GM18868 (cell line): ENCODE measurements at regions not wholly inside any gene's neighbourhood (a gene's known extent, or its start where the extent isn't known, plus 50 kb on each side); places are given as distances from the start of the nearest gene placed in this dataset.
A peak's percentile ranks its signal among the peaks of the same experiment; 100 is the strongest.
"Not testable (repeated sequence)": the region's sequence is repeated elsewhere in the genome, so short reads cannot be mapped to it uniquely, and the experiment has no call there.

ENCODE experiments used
- ATAC-seq: cut with Tn5 transposase; IDR thresholded peaks from one replicate; pipeline ENCODE4 v1.9.1; 2021; ENCODE audit warnings: mild to moderate bottlenecking, moderate library complexity; ENCODE audit not compliant: unreplicated experiment

DNA sequence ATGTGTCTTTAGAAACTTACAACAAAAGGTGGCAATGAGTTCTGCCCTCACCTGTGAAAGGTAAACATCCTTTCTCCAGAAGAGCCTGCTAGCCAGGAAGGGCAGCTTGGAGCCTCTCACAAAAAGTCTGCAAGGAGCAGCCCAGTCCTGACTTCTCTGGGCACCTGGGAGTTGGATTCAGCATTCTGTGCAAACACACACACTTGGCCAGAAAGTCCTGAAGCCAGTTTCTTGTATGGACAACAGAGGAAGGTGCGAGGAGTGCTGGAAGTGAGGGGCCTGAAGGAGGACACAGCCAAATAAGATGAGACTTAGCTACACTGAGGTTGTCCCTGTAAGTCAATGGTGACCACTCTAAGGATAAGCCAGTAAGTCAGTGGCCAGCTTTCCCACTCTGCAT lies 52.4 kb upstream of the SLC1A4 start:
- ATAC-seq: no peak

DNA sequence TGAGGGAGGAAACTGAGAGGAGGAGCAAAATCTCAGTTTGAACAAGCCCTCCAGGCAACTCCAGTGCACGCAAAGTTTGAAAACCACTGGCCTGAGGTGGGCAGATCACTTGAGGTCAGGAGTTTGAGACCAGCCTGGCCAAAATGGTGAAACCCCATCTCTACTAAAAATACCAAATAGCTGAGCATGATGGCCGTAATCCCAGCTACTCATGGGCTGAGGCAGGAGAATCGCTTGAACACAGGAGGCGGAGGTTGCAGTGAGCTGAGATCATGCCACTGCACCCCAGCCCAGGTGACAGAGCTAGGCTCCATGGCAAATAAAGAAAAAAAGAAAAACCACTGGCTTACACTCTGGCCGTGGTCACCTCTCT lies 51.9 kb upstream of the SLC1A4 start:
- ATAC-seq: not testable (repeated sequence)

DNA sequence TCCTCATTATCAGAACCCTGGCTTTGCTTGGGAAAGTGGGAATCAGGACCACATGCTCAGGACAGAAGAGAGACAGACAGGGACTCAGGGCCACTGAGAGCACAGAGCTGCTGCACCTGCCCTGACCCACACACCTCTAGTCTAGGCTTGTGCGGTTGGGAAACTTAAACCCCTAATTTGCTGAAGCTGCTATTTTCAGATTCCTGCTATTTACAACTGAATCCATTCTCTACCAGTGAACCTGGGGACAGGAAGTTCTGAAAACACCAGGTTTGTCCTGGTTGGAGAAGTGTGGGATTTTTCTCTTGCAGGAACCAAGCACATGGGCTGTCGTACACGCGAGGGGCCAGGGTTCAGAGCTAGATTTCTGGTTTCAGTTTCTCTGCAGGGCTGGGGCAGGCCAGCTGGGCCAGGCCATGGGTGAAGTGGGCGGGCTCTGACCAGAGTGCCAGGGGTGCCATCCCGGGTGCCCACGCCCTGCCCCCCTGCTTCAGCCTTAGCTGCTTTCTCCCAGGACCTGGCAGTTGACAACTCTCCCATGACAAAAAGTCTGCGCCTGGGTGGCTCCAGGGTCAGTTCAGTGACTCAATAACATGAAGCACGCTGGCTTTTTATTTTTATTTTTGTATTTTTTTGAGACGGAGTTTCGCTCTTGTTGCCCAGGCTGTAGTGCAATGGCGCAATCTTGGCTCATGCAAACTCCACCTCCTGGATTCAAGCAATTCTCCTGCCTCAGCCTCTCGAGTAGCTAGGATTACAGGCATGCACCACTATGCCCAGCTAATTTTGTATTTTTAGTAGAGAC lies 51.3 kb upstream of the SLC1A4 start:
- peak; percentile 40 for ATAC-seq

DNA sequence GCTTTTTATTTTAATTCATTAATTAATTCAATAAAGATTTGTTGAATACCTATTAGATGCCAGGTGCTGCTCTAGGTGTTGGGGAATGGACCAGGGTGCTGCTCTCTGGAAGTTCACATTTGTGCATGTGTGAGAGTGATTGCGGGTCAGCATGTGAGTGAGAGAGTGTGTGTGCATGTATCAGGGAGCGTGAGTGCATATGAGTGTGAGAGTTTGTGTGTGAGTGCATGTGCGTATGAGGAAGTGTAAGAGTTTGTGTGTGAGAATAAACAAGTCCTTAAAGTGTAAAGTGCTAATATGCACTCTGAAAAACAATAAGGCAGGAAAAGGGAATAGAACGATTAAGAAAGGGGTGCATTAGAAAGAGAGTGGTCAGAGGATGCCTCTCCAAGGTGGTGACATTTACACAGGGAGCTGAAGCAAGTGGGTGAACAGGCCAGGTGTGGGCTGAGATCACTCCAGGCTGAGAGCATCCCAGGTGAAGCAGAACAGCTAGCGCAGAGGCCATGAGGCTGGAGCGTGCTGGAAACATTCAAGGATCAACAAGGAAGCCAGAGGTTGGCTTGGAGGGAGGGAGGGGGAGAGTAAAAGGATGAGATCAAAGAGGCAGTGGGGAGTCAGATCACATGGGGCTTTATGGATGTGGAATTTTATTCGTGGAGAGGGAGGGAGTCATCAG lies 50.5 kb upstream of the SLC1A4 start:
- no peak for ATAC-seq

DNA sequence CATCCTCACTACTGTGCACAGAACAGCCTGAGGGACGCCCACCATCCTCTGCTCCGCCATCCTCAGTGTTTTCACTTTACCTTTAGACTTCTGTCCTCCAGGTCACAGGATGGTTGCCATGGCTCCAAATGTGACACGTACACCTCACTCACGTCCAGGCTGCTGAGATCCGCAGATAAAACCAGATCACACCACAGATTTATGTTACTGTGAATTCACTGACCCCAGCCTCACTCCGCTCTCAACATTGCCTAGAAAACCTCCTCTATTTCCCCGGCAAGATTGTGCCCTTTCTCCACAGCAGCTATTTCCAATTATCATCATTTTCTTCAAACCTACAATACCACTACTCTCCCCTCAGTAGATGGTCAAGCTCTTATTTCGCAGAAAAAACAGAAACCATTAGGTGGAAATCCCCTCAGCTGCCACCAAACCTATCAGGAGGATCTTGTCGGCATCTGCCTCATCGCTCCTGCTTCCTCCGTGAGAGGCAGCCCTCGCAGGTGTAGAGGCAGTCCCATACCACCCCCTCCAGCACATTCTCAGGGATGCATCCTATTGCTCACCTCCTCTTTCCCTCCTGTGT lies 49.8 kb upstream of the SLC1A4 start:
- peak; percentile 59 for ATAC-seq
